Liver (tissue), 8 donors: ENCODE measurements at regions not wholly inside any gene's neighbourhood (a gene's known extent, or its start where the extent isn't known, plus 50 kb on each side); places are given as distances from the start of the nearest gene placed in this dataset.

Experiments used
- DNase-seq: peaks from one replicate; pipeline ENCODE4 v3.0.0-alpha.2; 2017; ENCODE audit warnings: low spot score
- H3K27ac ChIP-seq, 2 donors: one replicate each; pipeline ENCODE4 v1.7.0; 2013; ENCODE audit warnings: inconsistent platforms in 2 of 2, low read length in 2 of 2, control low read depth in 1 of 2, low read depth in 1 of 2, mild to moderate bottlenecking in 1 of 2
- H3K27me3 ChIP-seq, 4 donors: one replicate each; pipeline versions ENCODE4 v1.6.1 to v1.7.0; 2013; ENCODE audit warnings: low read length in 3 of 4, inconsistent platforms in 1 of 4, mild to moderate bottlenecking in 1 of 4, moderate library complexity in 1 of 4; ENCODE audit not compliant: control insufficient read depth in 4 of 4, insufficient read depth in 4 of 4
- H3K36me3 ChIP-seq, 4 donors: one replicate each; pipeline versions ENCODE4 v1.6.1 to v1.7.0; 2013; ENCODE audit warnings: low read length in 3 of 4, mild to moderate bottlenecking in 3 of 4, low read depth in 1 of 4, moderate library complexity in 1 of 4; ENCODE audit not compliant: control insufficient read depth in 4 of 4, insufficient read depth in 3 of 4
- H3K4me1 ChIP-seq, 4 donors: one replicate each; pipeline versions ENCODE4 v1.6.1 to v1.7.0; 2013; ENCODE audit warnings: low read length in 3 of 4, mild to moderate bottlenecking in 3 of 4, moderate library complexity in 1 of 4; ENCODE audit not compliant: control insufficient read depth in 4 of 4, insufficient read depth in 4 of 4
- H3K4me3 ChIP-seq, 3 donors: one replicate each; pipeline versions ENCODE4 v1.6.1 to v1.7.0; 2013; ENCODE audit warnings: low read length in 3 of 3, control low read depth in 1 of 3, low read depth in 1 of 3, mild to moderate bottlenecking in 1 of 3
- H3K9ac ChIP-seq, 2 donors: one replicate each; pipeline ENCODE4 v1.7.0; 2013; ENCODE audit warnings: low read length in 2 of 2, mild to moderate bottlenecking in 2 of 2, moderate library complexity in 2 of 2, control low read depth in 1 of 2, low read depth in 1 of 2
- H3K9me3 ChIP-seq, 4 donors: one replicate each; pipeline versions ENCODE4 v1.6.1 to v1.7.0; 2013; ENCODE audit warnings: low read length in 3 of 4; ENCODE audit not compliant: control insufficient read depth in 4 of 4
- EGR1 ChIP-seq, 2 donors: IDR thresholded peaks; 2 replicates each; pipeline ENCODE4 v1.6.1; 2016 to 2018; ENCODE audit warnings: antibody characterized with exemption in 2 of 2, low read depth in 2 of 2
- FOXA2 ChIP-seq: IDR thresholded peaks from 2 replicates; pipeline ENCODE4 v1.6.1; 2016; ENCODE audit warnings: antibody characterized with exemption
- TAF1 ChIP-seq: conservative IDR thresholded peaks from 2 replicates; pipeline ENCODE4 v1.6.1; 2016; ENCODE audit warnings: antibody characterized with exemption, mild to moderate bottlenecking
- YY1 ChIP-seq: IDR thresholded peaks from 2 replicates; pipeline ENCODE4 v1.6.1; 2016; ENCODE audit warnings: antibody characterized with exemption, mild to moderate bottlenecking
- WGBS: extraction: QIAGEN DNeasy Blood & Tissue Kit; methylation state at CpG from one replicate; pipeline ENCODE4 v1.1.7; 2013; 5-methylcytosine and 5-hydroxymethylcytosine counted together
- TF ChIP-seq, protein P1 (sequence below): IDR thresholded peaks from 2 replicates; pipeline ENCODE4 v1.6.1; 2016; ENCODE audit warnings: antibody characterized with exemption
- TF ChIP-seq, protein P2 (sequence below): IDR thresholded peaks from 2 replicates; pipeline ENCODE4 v1.6.1; 2016; ENCODE audit warnings: antibody characterized with exemption
- TF ChIP-seq, protein P3 (sequence below): IDR thresholded peaks from 2 replicates; pipeline ENCODE4 v1.6.1; 2016; ENCODE audit warnings: antibody characterized with exemption
- TF ChIP-seq, protein P4 (sequence below): IDR thresholded peaks from 2 replicates; pipeline ENCODE4 v1.6.1; 2016; ENCODE audit warnings: antibody characterized with exemption, mild to moderate bottlenecking
- TF ChIP-seq, protein P5 (sequence below): fragments of 150-350 bp; IDR thresholded peaks from 2 replicates; pipeline ENCODE4 v1.5.1; 2017; ENCODE audit warnings: improper control_type of control experiment, low read depth, low read length; ENCODE audit not compliant: missing input control
- donor health status: healthy.
- donor health status: healthy.
- donor health status: healthy.
- donor health status: healthy.
- donor health status: healthy.

DNA sequence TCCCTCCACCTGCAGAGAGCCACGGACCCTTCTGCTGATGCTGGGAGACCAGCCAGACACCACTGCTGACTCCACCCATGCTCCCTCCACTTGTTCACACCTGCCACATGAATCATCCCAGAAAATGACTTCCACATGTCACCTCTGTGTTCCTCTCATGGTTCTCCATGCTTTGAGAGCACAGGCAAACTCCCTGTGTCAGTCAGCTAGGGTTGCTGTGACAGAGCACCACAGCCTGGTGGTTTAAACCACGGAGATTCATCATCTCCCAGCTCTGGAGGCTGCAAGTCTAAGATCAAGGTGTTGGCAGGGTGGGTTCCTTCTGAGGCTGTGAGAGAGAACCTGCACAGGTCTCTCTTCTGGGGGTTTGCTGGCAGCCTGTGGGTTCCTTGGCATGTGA is 381.4 kb downstream of the GADD45G start:
- TF ChIP-seq FOXA2 (no peak), EGR1 (IDR thresholded peaks at IDR 0.05; ENCODE audit: low read depth in 2 of 2) (no peak), TAF1 (no peak), YY1 (no peak)
- TF ChIP-seq, protein P1, sequence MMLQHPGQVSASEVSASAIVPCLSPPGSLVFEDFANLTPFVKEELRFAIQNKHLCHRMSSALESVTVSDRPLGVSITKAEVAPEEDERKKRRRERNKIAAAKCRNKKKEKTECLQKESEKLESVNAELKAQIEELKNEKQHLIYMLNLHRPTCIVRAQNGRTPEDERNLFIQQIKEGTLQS = no peak
- TF ChIP-seq, protein P2, sequence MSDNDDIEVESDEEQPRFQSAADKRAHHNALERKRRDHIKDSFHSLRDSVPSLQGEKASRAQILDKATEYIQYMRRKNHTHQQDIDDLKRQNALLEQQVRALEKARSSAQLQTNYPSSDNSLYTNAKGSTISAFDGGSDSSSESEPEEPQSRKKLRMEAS = no peak
- TF ChIP-seq, protein P3, sequence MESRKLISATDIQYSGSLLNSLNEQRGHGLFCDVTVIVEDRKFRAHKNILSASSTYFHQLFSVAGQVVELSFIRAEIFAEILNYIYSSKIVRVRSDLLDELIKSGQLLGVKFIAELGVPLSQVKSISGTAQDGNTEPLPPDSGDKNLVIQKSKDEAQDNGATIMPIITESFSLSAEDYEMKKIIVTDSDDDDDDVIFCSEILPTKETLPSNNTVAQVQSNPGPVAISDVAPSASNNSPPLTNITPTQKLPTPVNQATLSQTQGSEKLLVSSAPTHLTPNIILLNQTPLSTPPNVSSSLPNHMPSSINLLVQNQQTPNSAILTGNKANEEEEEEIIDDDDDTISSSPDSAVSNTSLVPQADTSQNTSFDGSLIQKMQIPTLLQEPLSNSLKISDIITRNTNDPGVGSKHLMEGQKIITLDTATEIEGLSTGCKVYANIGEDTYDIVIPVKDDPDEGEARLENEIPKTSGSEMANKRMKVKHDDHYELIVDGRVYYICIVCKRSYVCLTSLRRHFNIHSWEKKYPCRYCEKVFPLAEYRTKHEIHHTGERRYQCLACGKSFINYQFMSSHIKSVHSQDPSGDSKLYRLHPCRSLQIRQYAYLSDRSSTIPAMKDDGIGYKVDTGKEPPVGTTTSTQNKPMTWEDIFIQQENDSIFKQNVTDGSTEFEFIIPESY = no peak
- TF ChIP-seq, protein P4, sequence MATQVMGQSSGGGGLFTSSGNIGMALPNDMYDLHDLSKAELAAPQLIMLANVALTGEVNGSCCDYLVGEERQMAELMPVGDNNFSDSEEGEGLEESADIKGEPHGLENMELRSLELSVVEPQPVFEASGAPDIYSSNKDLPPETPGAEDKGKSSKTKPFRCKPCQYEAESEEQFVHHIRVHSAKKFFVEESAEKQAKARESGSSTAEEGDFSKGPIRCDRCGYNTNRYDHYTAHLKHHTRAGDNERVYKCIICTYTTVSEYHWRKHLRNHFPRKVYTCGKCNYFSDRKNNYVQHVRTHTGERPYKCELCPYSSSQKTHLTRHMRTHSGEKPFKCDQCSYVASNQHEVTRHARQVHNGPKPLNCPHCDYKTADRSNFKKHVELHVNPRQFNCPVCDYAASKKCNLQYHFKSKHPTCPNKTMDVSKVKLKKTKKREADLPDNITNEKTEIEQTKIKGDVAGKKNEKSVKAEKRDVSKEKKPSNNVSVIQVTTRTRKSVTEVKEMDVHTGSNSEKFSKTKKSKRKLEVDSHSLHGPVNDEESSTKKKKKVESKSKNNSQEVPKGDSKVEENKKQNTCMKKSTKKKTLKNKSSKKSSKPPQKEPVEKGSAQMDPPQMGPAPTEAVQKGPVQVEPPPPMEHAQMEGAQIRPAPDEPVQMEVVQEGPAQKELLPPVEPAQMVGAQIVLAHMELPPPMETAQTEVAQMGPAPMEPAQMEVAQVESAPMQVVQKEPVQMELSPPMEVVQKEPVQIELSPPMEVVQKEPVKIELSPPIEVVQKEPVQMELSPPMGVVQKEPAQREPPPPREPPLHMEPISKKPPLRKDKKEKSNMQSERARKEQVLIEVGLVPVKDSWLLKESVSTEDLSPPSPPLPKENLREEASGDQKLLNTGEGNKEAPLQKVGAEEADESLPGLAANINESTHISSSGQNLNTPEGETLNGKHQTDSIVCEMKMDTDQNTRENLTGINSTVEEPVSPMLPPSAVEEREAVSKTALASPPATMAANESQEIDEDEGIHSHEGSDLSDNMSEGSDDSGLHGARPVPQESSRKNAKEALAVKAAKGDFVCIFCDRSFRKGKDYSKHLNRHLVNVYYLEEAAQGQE = no peak
- TF ChIP-seq, protein P5, sequence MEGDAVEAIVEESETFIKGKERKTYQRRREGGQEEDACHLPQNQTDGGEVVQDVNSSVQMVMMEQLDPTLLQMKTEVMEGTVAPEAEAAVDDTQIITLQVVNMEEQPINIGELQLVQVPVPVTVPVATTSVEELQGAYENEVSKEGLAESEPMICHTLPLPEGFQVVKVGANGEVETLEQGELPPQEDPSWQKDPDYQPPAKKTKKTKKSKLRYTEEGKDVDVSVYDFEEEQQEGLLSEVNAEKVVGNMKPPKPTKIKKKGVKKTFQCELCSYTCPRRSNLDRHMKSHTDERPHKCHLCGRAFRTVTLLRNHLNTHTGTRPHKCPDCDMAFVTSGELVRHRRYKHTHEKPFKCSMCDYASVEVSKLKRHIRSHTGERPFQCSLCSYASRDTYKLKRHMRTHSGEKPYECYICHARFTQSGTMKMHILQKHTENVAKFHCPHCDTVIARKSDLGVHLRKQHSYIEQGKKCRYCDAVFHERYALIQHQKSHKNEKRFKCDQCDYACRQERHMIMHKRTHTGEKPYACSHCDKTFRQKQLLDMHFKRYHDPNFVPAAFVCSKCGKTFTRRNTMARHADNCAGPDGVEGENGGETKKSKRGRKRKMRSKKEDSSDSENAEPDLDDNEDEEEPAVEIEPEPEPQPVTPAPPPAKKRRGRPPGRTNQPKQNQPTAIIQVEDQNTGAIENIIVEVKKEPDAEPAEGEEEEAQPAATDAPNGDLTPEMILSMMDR = no peak
- WGBS = 90% methylated on average over 2 of the region's 2 CpGs
- H3K9me3 ChIP-seq = no peaks in the 10 kb centered on the region
- H3K36me3 ChIP-seq = no peaks in the 10 kb centered on the region
- H3K27ac ChIP-seq = no peak overlapping the region
- H3K9ac ChIP-seq = no peak overlapping the region
- H3K4me1 ChIP-seq = peaks cover 0 to 18% (median 7%) of the 10 kb centered on the region in 4 donors
- no peak for DNase-seq
- no peak overlapping the region for H3K4me3 ChIP-seq
- no peaks in the 10 kb centered on the region for H3K27me3 ChIP-seq

DNA sequence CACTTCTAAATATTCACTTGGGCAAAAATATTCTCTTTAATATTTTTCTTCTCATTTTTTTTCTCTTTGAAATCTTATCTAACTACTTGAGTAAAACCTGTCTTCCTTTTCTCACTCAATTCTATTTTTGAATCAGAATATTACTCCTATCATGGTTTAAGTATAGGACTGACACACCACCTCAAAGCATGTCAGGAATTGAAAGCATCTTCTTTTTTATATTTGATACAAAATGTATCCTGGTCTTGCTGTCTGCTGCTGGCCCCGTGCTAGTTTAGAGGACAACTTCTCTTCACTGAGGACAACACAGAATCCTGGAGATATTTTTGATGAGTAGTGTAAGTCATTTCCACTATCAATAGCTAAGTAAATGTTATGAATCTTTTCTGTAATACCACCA is 383.6 kb downstream of the GADD45G start:
- DNase-seq = no peak
- no peak for TF ChIP-seq TAF1
- Histone ChIP-seq H3K4me1 (peaks cover 2 to 30% (median 20%) of the 10 kb centered on the region in 4 donors), H3K36me3 (no peaks in the 10 kb centered on the region), H3K9me3 (no peaks in the 10 kb centered on the region), H3K27me3 (no peaks in the 10 kb centered on the region), H3K27ac (no peak overlapping the region), H3K9ac (no peak overlapping the region), H3K4me3 (no peak overlapping the region)
- 89% methylated on average over 1 of the region's 1 CpG for WGBS
